ENCODE measurements at regions not wholly inside any gene's neighbourhood (a gene's known extent, or its start where the extent isn't known, plus 50 kb on each side); places are given as distances from the start of the nearest gene placed in this dataset.

GRCh38 chr2:239532859-239533258 is 132.0 kb upstream of the HDAC4 start:
- TF ChIP-seq CTCF (IDR thresholded peaks at IDR 0.05) (no peak), POLR2AphosphoS5 (IDR thresholded peaks at IDR 0.05) (no peak), POLR2A (IDR thresholded peaks at IDR 0.05) (no peak)

Measured in suprapubic skin (tissue), 4 donors.